HG02798 (cell line): ENCODE measurements at regions not wholly inside any gene's neighbourhood (a gene's known extent, or its start where the extent isn't known, plus 50 kb on each side); places are given as distances from the start of the nearest gene placed in this dataset.
"Not testable (repeated sequence)": the region's sequence is repeated elsewhere in the genome, so short reads cannot be mapped to it uniquely, and the experiment has no call there.

Experiments used
- ATAC-seq: cut with Tn5 transposase; IDR thresholded peaks from one replicate; pipeline ENCODE4 v1.9.1; 2021; ENCODE audit warnings: mild to moderate bottlenecking; ENCODE audit not compliant: unreplicated experiment, poor library complexity

- ATAC-seq = no peak
Measured at GRCh38 chr7:109386959-109387358, 817.3 kb downstream of the DNAJB9 start.

GRCh38 chr7:109387530-109387929 lies 817.9 kb downstream of the DNAJB9 start:
- ATAC-seq = no peak

GRCh38 chr7:109391240-109391639 lies 821.6 kb downstream of the DNAJB9 start:
- no peak for ATAC-seq

GRCh38 chr7:109402107-109402506 lies 832.4 kb downstream of the DNAJB9 start:
- no peak for ATAC-seq

- no peak for ATAC-seq
Measured at GRCh38 chr7:109407756-109408155, 838.1 kb downstream of the DNAJB9 start.

GRCh38 chr7:109437957-109438356 lies 868.3 kb downstream of the DNAJB9 start:
- no peak for ATAC-seq

- ATAC-seq = no peak
Measured at GRCh38 chr7:109449760-109450159, 880.1 kb downstream of the DNAJB9 start.

GRCh38 chr7:109456116-109456515 lies 886.4 kb downstream of the DNAJB9 start:
- no peak for ATAC-seq

GRCh38 chr7:109460296-109460695 lies 890.6 kb downstream of the DNAJB9 start:
- ATAC-seq = no peak

- ATAC-seq = no peak
Measured at GRCh38 chr7:109462171-109462570, 892.5 kb downstream of the DNAJB9 start.

GRCh38 chr7:109467729-109468128 lies 898.1 kb downstream of the DNAJB9 start:
- ATAC-seq = not testable (repeated sequence)

- no peak for ATAC-seq
Measured at GRCh38 chr7:109473172-109473571, 903.5 kb downstream of the DNAJB9 start.

GRCh38 chr7:109476409-109476808 lies 906.7 kb downstream of the DNAJB9 start:
- ATAC-seq = no peak

- ATAC-seq = no peak
Measured at GRCh38 chr7:109479388-109479787, 909.7 kb downstream of the DNAJB9 start.

GRCh38 chr7:109490607-109491006 lies 920.9 kb downstream of the DNAJB9 start:
- not testable (repeated sequence) for ATAC-seq

- ATAC-seq = no peak
Measured at GRCh38 chr7:109497053-109497452, 927.4 kb downstream of the DNAJB9 start.

- ATAC-seq = no peak
Measured at GRCh38 chr7:109498131-109498530, 928.5 kb downstream of the DNAJB9 start.

GRCh38 chr7:109503421-109503820 lies 933.7 kb downstream of the DNAJB9 start:
- no peak for ATAC-seq

GRCh38 chr7:109522585-109522984 lies 952.9 kb downstream of the DNAJB9 start:
- ATAC-seq = no peak

GRCh38 chr7:109527833-109528232 lies 958.2 kb downstream of the DNAJB9 start:
- no peak for ATAC-seq

- ATAC-seq = no peak
Measured at GRCh38 chr7:109529712-109530111, 960.0 kb downstream of the DNAJB9 start.

GRCh38 chr7:109532262-109532992 lies 962.8 kb downstream of the DNAJB9 start:
- no peak for ATAC-seq
